ENCODE measurements at regions not wholly inside any gene's neighbourhood (a gene's known extent, or its start where the extent isn't known, plus 50 kb on each side); places are given as distances from the start of the nearest gene placed in this dataset.

DNA sequence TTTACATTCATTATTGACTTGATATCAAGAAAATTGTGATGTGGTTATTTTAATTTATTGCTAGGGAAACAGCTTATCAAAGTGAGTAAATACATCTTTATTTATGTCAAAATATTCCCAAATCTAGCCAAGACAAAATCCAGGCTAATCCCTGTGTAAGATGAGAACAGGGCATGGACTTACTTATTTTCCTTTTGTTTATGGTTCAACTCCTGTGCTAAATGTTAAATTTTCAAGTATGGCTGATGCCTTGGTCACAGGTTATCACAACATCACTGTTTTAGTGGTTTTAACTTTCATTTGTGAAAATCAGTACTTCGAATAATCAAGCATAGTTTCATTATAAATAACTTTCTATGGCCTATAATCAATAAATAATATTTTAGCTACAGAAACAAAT, 657.0 kb upstream of the SYT4 start:
- TF ChIP-seq, protein P1, sequence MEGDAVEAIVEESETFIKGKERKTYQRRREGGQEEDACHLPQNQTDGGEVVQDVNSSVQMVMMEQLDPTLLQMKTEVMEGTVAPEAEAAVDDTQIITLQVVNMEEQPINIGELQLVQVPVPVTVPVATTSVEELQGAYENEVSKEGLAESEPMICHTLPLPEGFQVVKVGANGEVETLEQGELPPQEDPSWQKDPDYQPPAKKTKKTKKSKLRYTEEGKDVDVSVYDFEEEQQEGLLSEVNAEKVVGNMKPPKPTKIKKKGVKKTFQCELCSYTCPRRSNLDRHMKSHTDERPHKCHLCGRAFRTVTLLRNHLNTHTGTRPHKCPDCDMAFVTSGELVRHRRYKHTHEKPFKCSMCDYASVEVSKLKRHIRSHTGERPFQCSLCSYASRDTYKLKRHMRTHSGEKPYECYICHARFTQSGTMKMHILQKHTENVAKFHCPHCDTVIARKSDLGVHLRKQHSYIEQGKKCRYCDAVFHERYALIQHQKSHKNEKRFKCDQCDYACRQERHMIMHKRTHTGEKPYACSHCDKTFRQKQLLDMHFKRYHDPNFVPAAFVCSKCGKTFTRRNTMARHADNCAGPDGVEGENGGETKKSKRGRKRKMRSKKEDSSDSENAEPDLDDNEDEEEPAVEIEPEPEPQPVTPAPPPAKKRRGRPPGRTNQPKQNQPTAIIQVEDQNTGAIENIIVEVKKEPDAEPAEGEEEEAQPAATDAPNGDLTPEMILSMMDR (IDR thresholded peaks at IDR 0.05; ENCODE audit: low read depth, low read length) = no peak
- TF ChIP-seq POLR2A (IDR thresholded peaks at IDR 0.05; ENCODE audit: extremely low read depth, insufficient read length) (no peak), MYC (IDR thresholded peaks at IDR 0.05; ENCODE audit: low read depth, low read length) (no peak)
- TF ChIP-seq, protein P2, sequence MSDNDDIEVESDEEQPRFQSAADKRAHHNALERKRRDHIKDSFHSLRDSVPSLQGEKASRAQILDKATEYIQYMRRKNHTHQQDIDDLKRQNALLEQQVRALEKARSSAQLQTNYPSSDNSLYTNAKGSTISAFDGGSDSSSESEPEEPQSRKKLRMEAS (IDR thresholded peaks at IDR 0.05; ENCODE audit: low read depth, low read length) = no peak
